SK-N-SH (cell line): ENCODE measurements at regions not wholly inside any gene's neighbourhood (a gene's known extent, or its start where the extent isn't known, plus 50 kb on each side); places are given as distances from the start of the nearest gene placed in this dataset.

ENCODE experiments used
- CTCF ChIA-PET: fragments of 300-600, 350-600 bp; formaldehyde crosslinking; extraction: SDS; loops from one replicate; lab custom pipeline; 2021; lab: Yijun Ruan, JAX
- POLR2A ChIA-PET: fragments of 350-600 bp; sonication (Branson Sonifier 250); formaldehyde crosslinking; extraction: SDS; loops from one replicate; lab custom pipeline; 2020; ENCODE audit warnings: antibody characterized with exemption, inconsistent platforms; lab: Yijun Ruan, JAX
- DNase-seq: peaks from one replicate; pipeline ENCODE4 v3.0.0; 2012
- H2AFZ ChIP-seq: fragments of 200-600 bp; sonication (generic); 2 replicates; pipeline ENCODE4 v1.8.1; 2016; ENCODE audit warnings: antibody characterized with exemption, mild to moderate bottlenecking, low read depth
- H3F3A ChIP-seq: fragments of 200-600 bp; sonication (generic); replicated peaks from 2 replicates; pipeline ENCODE3; 2016; ENCODE audit warnings: antibody characterized with exemption, mild to moderate bottlenecking; ENCODE audit not compliant: insufficient read depth
- H3K27ac ChIP-seq, 2 experiments: fragments of 200-500 bp in 1 of 2; fragments of 200-600 bp in 1 of 2; sonication (Bioruptor generic) in 1 of 2; sonication (generic), shearing (Covaris generic) in 1 of 2; 2 replicates each; pipeline versions ENCODE4 v1.5.1 to v1.6.1; 2014 to 2016; ENCODE audit warnings: low read depth in 2 of 2, inconsistent platforms in 1 of 2, low read length in 1 of 2, mild to moderate bottlenecking in 1 of 2, mixed read lengths in 1 of 2
- H3K27me3 ChIP-seq: fragments of 200-600 bp; sonication (generic), shearing (Covaris generic); 2 replicates; pipeline ENCODE4 v1.6.1; 2016; ENCODE audit warnings: mixed run types; ENCODE audit not compliant: insufficient read depth
- H3K36me3 ChIP-seq, 2 experiments: fragments of 200-500 bp in 1 of 2; fragments of 200-600 bp in 1 of 2; sonication (Bioruptor generic) in 1 of 2; sonication (generic) in 1 of 2; replicated peaks in 1 of 2; 2 replicates each; pipeline versions ENCODE3 to v1.5.1; 2014 to 2016; ENCODE audit warnings: low read length in 1 of 2, mild to moderate bottlenecking in 1 of 2; ENCODE audit not compliant: insufficient read depth in 2 of 2, control insufficient read depth in 1 of 2
- H3K4me1 ChIP-seq, 2 experiments: fragments of 200-500 bp in 1 of 2; fragments of 200-600 bp in 1 of 2; sonication (Bioruptor generic) in 1 of 2; sonication (generic), shearing (Covaris generic) in 1 of 2; 2 replicates each; pipeline versions ENCODE4 v1.5.1 to v1.6.1; 2014 to 2016; ENCODE audit warnings: low read depth in 1 of 2, low read length in 1 of 2, mixed run types in 1 of 2; ENCODE audit not compliant: insufficient read depth in 2 of 2, control insufficient read depth in 1 of 2
- H3K4me2 ChIP-seq: fragments of 200-600 bp; sonication (generic), shearing (Covaris generic); 2 replicates; pipeline ENCODE4 v1.6.1; 2017; ENCODE audit warnings: mixed run types
- H3K4me3 ChIP-seq, 2 experiments: fragments of 200-500 bp in 1 of 2; fragments of 200-600 bp in 1 of 2; sonication (Bioruptor generic) in 1 of 2; sonication (generic), shearing (Covaris generic) in 1 of 2; 2 replicates each; pipeline versions ENCODE4 v1.5.1 to v1.8.1; 2014 to 2016; ENCODE audit warnings: low read depth in 2 of 2, inconsistent platforms in 1 of 2, low read length in 1 of 2, mild to moderate bottlenecking in 1 of 2, mixed read lengths in 1 of 2, moderate library complexity in 1 of 2
- H3K79me2 ChIP-seq: fragments of 200-600 bp; sonication (generic); 2 replicates; pipeline ENCODE4 v1.8.1; 2017; ENCODE audit warnings: mild to moderate bottlenecking; ENCODE audit not compliant: insufficient read depth
- H3K9ac ChIP-seq: fragments of 200-600 bp; sonication (generic); 2 replicates; pipeline ENCODE4 v1.6.1; 2017; ENCODE audit warnings: mixed run types
- H3K9me2 ChIP-seq: fragments of 200-600 bp; sonication (generic); 2 replicates; pipeline ENCODE4 v1.6.1; 2017; ENCODE audit warnings: mixed run types
- H3K9me3 ChIP-seq: fragments of 200-600 bp; sonication (generic); 2 replicates; pipeline ENCODE4 v1.6.1; 2017; ENCODE audit warnings: mixed run types, mild to moderate bottlenecking, moderate library complexity
- H4K20me1 ChIP-seq: fragments of 200-600 bp; sonication (generic); 2 replicates; pipeline ENCODE4 v1.6.1; 2017; ENCODE audit warnings: mild to moderate bottlenecking, mixed run types; ENCODE audit not compliant: insufficient read depth
- CHD2 ChIP-seq: fragments of 150-350 bp; IDR thresholded peaks from 2 replicates; pipeline ENCODE4 v1.6.1; 2018; ENCODE audit warnings: low read length; ENCODE audit not compliant: partially characterized antibody
- FOSL2 ChIP-seq: IDR thresholded peaks from 2 replicates; pipeline ENCODE4 v1.4.0; 2012; ENCODE audit warnings: low read depth, mild to moderate bottlenecking, moderate library complexity, borderline replicate concordance
- GABPA ChIP-seq: IDR thresholded peaks from 2 replicates; pipeline ENCODE4 v1.4.0; 2012; ENCODE audit warnings: low read depth, mild to moderate bottlenecking
- MXI1 ChIP-seq: IDR thresholded peaks from 2 replicates; pipeline ENCODE4 v1.6.1; 2012; ENCODE audit warnings: mild to moderate bottlenecking, low read depth, low read length, improper control_type of control experiment
- POLR2AphosphoS5 ChIP-seq: IDR thresholded peaks from 2 replicates; pipeline ENCODE4 v1.6.1; 2012; ENCODE audit warnings: low read depth, low read length
- RAD21 ChIP-seq: IDR thresholded peaks from 2 replicates; pipeline ENCODE4 v1.6.1; 2012; ENCODE audit warnings: mild to moderate bottlenecking, low read length
- RFX5 ChIP-seq: IDR thresholded peaks from 2 replicates; pipeline ENCODE4 v1.6.1; 2012; ENCODE audit warnings: mild to moderate bottlenecking, improper control_type of control experiment, low read length
- SIN3A ChIP-seq: IDR thresholded peaks from 2 replicates; pipeline ENCODE4 v1.6.1; 2012; ENCODE audit warnings: low read depth, mild to moderate bottlenecking, low read length, moderate library complexity, borderline replicate concordance
- SMC3 ChIP-seq: IDR thresholded peaks from 2 replicates; pipeline ENCODE4 v1.6.1; 2012; ENCODE audit warnings: low read depth, low read length, improper control_type of control experiment
- TAF1 ChIP-seq: IDR thresholded peaks from 2 replicates; pipeline ENCODE4 v1.6.1; 2012; ENCODE audit warnings: low read depth, mild to moderate bottlenecking, low read length, moderate library complexity, borderline replicate concordance
- WGBS: methylation state at CpG from one replicate; pipeline ENCODE4 v1.1.6; 2017; ENCODE audit warnings: low lambda C conversion rate; 5-methylcytosine and 5-hydroxymethylcytosine counted together
- TF ChIP-seq, protein P1 (sequence below): fragments of 150-350 bp; IDR thresholded peaks from 2 replicates; pipeline ENCODE4 v1.6.1; 2016; ENCODE audit warnings: mild to moderate bottlenecking, low read depth, low read length
- TF ChIP-seq, protein P2 (sequence below): IDR thresholded peaks from 2 replicates; pipeline ENCODE4; 2012
- TF ChIP-seq, protein P3 (sequence below): IDR thresholded peaks from 2 replicates; pipeline ENCODE4 v1.4.0; 2012; ENCODE audit warnings: low read depth, borderline replicate concordance

DNA sequence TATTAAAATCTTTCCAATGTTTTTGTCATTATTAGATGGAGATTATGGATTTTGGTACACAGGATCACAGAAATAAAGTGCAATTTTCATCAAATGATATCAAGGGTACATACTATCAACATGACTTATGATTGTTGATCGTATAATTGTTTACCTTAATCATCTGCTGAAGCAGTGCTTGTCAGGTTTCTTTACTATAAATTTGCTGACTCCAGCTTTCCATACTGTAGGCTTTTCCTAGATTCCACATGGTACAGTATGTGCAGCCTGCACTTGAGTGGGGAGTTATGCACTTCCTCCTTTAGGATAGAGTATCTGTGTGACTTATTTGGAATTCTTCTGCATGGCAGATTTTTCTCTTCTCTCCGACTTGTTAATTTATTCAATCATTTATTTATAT, 187.6 kb upstream of the DPP10 start:
- Histone ChIP-seq H3K4me3 (no peak overlapping the region), H3K4me1 (no peaks in the 10 kb centered on the region), H3K27ac (no peak overlapping the region), H2AFZ (no peak overlapping the region), H3K9me3 (no peaks in the 10 kb centered on the region), H3K27me3 (no peaks in the 10 kb centered on the region), H3K79me2 (no peaks in the 10 kb centered on the region), H3K36me3 (no peaks in the 10 kb centered on the region), H3K4me2 (no peak overlapping the region), H3K9me2 (no peaks in the 10 kb centered on the region), H3F3A (no peaks in the 10 kb centered on the region), H3K9ac (no peak overlapping the region), H4K20me1 (no peaks in the 10 kb centered on the region)
- ChIA-PET CTCF (no interaction called here), POLR2A (no interaction called here)
- DNase-seq: no peak
- 3% methylated on average over 2 of the region's 2 CpGs for WGBS
- TF ChIP-seq, protein P1, sequence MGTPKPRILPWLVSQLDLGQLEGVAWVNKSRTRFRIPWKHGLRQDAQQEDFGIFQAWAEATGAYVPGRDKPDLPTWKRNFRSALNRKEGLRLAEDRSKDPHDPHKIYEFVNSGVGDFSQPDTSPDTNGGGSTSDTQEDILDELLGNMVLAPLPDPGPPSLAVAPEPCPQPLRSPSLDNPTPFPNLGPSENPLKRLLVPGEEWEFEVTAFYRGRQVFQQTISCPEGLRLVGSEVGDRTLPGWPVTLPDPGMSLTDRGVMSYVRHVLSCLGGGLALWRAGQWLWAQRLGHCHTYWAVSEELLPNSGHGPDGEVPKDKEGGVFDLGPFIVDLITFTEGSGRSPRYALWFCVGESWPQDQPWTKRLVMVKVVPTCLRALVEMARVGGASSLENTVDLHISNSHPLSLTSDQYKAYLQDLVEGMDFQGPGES: no peak
- TF ChIP-seq MXI1: no peak
- TF ChIP-seq RFX5: no peak
- TF ChIP-seq TAF1: no peak
- TF ChIP-seq, protein P2, sequence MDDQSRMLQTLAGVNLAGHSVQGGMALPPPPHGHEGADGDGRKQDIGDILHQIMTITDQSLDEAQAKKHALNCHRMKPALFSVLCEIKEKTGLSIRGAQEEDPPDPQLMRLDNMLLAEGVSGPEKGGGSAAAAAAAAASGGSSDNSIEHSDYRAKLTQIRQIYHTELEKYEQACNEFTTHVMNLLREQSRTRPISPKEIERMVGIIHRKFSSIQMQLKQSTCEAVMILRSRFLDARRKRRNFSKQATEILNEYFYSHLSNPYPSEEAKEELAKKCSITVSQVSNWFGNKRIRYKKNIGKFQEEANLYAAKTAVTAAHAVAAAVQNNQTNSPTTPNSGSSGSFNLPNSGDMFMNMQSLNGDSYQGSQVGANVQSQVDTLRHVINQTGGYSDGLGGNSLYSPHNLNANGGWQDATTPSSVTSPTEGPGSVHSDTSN: no peak
- no peak for TF ChIP-seq RAD21

DNA sequence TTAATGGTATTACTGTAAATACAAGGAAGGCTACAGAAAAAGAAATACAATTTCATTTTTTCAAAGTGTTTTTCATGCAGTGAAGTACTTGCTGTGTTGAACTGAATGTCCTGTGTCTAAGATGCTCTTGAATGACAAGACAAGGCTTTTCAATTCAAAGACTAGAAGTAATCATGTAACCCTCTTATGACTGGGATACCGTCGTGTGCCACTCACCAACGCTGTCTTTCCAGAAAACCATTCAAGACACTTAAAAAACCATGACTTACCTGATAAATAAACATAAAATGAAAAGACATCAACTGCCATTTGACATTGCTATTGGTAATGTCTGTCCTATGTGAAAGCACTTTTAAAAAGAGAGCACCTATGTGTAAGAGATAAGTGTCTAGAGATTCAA, 183.1 kb upstream of the DPP10 start:
- ChIA-PET CTCF (no interaction called here), POLR2A (no interaction called here)
- DNase-seq: no peak
- no peaks in the 10 kb centered on the region for H4K20me1 ChIP-seq
- H3K79me2 ChIP-seq: no peaks in the 10 kb centered on the region
- no peak overlapping the region for H3K4me2 ChIP-seq
- H3K9me3 ChIP-seq: no peaks in the 10 kb centered on the region
- no peak overlapping the region for H3K27ac ChIP-seq
- no peak overlapping the region for H3K4me3 ChIP-seq
- H3K4me1 ChIP-seq: no peaks in the 10 kb centered on the region
- no peaks in the 10 kb centered on the region for H3F3A ChIP-seq
- no peak overlapping the region for H3K9ac ChIP-seq
- no peaks in the 10 kb centered on the region for H3K36me3 ChIP-seq
- TF ChIP-seq, protein P1: no peak
- no peak overlapping the region for H2AFZ ChIP-seq
- no peaks in the 10 kb centered on the region for H3K27me3 ChIP-seq
- H3K9me2 ChIP-seq: no peaks in the 10 kb centered on the region
- 0% methylated on average over 3 of the region's 3 CpGs for WGBS

DNA sequence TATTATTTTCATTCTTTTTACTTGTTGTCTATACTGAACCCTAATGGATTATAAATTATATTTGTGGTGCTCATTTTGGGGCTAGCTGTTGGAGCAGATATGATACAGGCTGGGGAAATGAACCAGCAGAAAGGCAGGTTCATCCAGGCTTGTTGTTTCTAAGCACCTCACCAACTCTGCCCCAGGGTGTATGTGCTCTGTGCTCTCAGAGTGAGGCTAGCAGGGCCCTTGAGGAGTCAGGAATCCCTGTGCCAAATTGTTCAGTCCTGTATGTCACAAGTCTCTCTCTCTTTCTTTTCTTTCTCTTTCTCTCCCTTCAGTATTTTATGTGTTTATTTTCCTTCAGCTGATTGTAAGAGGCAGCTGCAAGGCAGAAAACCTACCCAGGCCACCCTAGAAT, 181.1 kb upstream of the DPP10 start:
- Histone ChIP-seq H3K79me2 (no peaks in the 10 kb centered on the region), H3K9me3 (no peaks in the 10 kb centered on the region), H2AFZ (no peak overlapping the region), H3K36me3 (no peaks in the 10 kb centered on the region), H3K4me2 (no peak overlapping the region), H3K4me1 (no peaks in the 10 kb centered on the region), H3K27me3 (no peaks in the 10 kb centered on the region), H3F3A (no peaks in the 10 kb centered on the region), H3K9me2 (no peaks in the 10 kb centered on the region), H3K4me3 (no peak overlapping the region), H4K20me1 (no peaks in the 10 kb centered on the region), H3K9ac (no peak overlapping the region), H3K27ac (no peak overlapping the region)
- CTCF ChIA-PET: no interaction called here
- DNase-seq: no peak
- no peak for TF ChIP-seq SMC3
- no peak for TF ChIP-seq CHD2
- TF ChIP-seq TAF1: no peak
- TF ChIP-seq, protein P3, sequence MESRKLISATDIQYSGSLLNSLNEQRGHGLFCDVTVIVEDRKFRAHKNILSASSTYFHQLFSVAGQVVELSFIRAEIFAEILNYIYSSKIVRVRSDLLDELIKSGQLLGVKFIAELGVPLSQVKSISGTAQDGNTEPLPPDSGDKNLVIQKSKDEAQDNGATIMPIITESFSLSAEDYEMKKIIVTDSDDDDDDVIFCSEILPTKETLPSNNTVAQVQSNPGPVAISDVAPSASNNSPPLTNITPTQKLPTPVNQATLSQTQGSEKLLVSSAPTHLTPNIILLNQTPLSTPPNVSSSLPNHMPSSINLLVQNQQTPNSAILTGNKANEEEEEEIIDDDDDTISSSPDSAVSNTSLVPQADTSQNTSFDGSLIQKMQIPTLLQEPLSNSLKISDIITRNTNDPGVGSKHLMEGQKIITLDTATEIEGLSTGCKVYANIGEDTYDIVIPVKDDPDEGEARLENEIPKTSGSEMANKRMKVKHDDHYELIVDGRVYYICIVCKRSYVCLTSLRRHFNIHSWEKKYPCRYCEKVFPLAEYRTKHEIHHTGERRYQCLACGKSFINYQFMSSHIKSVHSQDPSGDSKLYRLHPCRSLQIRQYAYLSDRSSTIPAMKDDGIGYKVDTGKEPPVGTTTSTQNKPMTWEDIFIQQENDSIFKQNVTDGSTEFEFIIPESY: no peak
- TF ChIP-seq GABPA: no peak
- TF ChIP-seq FOSL2: no peak
- no peak for TF ChIP-seq RAD21
- TF ChIP-seq SIN3A: no peak
- TF ChIP-seq POLR2AphosphoS5: no peak
- POLR2A ChIA-PET: no interaction called here
